Ecto neural progenitor cell (in vitro differentiated cells): ENCODE measurements at regions not wholly inside any gene's neighbourhood (a gene's known extent, or its start where the extent isn't known, plus 50 kb on each side); places are given as distances from the start of the nearest gene placed in this dataset.

Experiments used
- DNase-seq: peaks from one replicate; pipeline ENCODE4 v3.0.0-alpha.2; 2018; ENCODE audit warnings: low spot score

DNA sequence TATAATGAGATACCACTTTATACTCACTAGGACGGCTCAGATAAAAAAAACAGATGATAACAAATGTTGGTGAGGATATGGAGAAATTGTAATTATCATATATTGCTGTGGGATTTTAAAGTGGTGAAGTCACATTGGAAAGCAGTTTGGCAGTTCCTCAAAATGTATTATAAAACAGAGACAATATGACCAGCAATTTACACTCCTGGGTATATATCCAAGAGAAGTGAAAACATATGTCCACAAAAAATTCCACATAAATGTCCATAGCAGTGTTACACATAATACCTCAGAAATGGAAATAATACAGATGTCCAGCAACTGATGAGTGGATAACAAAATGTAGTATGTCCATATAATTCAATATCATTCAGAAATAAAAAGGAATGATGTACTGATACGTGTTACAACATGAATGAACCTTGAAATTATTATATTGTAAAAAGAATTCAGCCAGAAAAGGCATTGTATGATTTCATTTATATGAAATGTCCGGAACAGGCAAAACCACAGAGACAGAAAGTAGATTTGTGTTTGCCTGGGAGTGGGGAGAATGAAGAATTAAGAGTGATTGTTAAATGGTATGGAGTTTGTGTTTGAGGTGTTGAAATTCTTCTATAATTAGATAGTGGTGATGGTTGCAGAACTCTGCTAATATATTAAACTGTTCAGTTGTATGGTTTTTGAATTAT, 220.9 kb downstream of the SLC7A11 start:
- no peak for DNase-seq

DNA sequence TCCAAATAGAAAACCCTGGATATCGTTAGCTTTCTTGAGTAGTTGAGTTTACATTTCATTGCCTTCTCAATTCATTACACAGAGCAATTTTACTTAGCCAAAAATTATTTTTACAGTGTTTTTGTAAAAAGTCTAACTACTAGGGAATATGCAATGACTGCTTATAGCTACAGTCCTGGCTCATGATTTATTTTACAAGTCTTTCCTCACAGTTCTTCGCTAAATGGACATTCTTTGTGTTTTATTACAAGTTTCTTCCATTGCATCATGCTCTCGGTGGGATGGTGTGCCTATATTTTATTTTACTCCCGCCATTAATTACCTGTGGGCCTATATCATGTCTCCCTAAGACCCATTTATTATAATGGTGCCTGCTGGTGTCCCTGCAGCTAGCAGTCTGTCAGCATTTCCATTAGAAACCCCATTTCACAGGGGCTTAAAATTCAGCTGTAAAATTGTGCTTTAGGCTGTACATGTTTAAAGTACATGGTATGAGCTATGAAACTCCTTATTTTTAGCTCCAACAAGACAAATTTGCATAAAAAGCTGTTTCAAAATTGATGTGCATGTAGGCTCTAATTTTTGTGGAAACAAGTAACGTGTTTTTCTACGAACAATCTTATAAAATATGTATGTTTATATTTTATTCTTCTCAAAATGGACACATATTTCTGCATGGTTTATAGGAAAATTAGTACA, 227.4 kb downstream of the SLC7A11 start:
- DNase-seq = no peak

DNA sequence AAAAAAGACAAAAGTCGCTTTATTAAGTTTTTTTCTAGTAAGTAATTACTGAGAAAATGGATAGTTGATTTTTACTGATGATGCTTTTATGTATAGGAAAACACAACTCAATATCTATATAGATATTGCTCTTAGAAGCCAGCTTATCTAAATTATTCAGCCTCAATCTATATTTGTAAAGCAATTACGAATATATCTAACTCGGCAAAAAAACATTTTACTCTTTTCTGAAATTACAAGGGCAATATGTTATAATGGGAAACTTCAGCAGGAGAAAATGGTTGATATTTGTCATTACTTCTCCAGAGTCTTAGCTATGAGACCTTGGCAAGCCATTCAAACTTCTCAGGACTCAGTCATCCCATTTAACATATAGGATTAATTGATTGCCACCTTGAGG, 228.5 kb downstream of the SLC7A11 start:
- no peak for DNase-seq

DNA sequence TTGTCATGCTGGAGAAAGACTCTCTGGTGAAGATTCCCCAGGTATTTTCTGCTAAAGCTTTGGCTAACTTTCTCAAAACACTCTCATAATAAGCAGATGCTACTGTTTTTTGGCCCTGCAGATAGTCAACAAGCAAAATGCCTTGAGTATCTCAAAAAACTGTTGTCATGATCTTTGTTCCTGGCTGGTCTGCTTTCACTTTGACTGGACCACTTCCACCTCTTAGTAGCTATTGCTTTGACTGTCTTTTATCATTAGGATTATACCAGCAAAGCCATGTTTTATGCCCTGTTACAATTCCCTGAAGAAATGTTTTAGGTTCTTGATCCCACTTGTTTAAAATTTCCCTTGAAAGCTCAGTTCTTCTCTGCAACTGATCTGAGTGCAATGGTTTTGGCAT, 231.5 kb downstream of the SLC7A11 start:
- DNase-seq = no peak

DNA sequence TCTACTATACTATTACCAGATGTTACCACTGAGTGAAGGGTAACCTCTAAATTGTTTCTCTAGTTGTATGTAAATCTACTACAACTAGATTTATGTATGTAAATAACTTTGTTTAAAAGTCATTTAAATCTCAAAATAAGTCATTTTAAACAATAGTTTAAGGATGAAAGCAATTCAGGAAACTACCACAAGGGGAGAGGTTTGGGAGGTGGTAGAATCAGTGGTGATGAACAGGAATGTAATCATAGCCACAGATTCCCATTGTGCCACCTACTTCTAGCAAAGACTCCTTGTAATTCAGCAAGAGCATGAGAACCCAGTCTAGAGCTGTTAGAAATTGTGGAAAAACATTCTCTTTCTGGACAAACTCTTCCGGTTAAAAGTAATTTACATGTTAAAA, 234.6 kb downstream of the SLC7A11 start:
- DNase-seq = no peak

DNA sequence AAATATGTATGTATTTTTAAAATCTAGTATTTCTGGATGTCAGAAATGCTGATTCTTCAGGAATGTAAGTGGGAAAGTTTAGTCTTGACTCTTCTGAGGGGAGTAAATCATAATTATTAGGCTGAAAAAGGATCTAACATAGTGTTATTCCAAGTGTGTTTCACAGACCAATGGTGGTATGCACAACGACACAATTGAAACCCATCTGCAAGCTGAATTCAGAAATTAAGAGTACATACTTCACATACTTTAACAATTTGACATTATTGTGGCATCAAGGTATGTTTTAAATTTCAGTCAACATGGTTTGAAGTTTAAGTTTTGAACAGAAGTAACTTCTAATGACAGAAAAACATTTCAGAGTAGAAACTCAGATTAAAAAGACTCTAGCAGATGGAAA, 236.7 kb downstream of the SLC7A11 start:
- no peak for DNase-seq

DNA sequence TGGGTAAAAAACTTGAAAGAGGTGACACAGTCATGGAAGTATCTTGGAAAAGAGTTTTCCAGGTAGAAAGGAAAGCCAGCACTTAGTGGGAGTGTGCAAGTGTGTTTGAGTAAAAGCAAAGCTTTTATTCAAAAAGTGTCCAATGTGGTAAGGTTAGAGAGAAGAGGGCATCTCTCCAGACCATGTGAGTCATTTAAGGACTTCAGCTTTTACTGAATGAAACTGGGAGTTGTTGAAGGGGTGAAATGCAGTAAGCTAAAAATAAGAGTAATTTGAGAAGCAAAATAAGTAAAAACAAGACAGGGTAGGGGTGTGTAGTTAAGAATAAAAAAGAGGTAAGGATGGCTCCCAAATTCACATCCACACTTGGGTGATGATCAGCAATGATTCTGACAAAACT, 238.9 kb downstream of the SLC7A11 start:
- DNase-seq = no peak

DNA sequence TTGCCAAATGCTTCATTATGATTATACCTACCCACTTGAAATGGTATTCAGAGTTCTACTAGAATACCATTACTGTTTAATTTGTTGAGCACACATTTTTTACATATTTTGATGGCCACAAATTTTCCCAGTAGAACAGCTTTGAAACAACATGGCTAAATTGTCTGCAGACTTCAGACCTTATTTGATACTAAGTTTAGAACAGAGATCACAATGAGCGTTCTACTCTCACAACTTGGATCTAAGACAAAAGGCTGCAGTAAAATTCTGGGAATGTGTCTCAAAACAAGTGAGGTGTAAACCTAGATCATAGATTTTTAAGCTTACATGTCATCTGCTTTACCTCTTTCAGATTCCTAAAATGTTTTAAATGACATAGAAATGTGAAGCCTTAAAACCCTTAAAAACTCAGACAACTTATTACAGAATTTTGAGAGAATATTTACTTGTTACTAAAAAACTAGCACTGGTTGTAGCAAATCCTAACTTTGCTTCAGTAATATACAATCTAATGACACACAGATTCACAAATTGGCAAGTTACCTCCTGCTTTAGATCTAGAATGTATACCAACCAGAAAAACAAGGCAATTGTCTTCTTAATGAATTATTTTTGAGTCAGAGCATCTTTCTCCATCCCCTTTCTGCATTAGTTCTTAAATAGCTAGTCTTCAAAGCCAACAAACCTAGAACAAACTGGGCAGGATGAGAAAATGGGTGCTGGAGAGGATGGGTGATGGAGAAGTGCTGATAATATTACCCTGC, 243.3 kb downstream of the SLC7A11 start:
- no peak for DNase-seq

DNA sequence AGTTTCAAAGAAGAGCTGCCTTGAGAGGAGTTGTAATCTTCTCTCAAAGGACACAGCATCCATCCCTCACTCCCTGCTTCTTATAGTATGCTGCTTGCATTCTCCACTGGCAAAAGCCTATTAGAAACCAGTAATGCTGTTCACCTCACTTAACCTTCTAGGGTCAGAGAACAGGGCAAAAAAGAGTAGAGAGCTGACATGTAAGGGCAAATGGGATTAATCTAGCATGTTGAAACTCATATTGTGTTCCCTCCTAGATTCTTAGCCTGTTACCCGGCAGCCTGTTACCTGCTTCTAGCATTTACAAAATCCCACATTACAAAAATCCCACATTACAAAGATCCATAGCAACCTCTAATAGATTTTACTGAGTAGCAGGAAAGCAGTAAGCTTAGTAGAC, 244.7 kb downstream of the SLC7A11 start:
- no peak for DNase-seq

DNA sequence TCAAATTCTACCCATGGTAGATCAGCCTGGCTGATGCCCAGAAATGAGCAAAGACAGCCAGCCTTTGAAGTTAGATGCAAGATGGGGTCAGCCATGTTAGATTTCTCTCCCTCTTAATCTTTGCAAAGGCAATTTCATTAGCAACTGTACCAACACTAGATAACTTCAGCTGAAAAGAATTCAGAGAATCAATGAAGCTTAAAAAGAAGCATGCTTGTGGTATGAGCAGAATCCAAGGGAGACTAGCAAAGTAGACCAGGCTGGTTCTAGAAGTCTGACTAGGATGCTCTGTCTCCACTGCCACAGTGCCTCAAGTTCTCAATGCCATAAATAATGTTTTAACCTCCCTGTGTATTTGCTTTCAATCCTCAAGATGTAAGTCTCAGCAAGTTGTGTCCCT, 247.3 kb downstream of the SLC7A11 start:
- no peak for DNase-seq

DNA sequence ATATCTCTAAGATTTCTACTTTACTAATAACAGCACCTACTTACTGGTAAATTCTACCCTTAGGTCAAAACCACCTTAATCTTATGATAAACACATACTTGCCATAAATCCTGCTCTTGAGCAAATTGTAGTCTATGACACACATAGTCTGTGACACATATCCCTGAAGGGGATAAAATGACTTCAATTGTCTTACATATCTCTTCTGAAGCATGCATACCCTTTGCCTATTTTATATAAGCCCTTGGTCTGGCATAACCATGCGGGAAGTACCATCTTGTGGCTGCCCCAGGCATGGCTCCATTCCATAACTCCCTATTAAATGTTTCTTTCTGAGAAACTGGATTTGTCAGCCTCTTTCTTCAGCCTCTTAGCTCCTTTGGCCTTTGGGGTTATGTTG, 248.9 kb downstream of the SLC7A11 start:
- DNase-seq = no peak

DNA sequence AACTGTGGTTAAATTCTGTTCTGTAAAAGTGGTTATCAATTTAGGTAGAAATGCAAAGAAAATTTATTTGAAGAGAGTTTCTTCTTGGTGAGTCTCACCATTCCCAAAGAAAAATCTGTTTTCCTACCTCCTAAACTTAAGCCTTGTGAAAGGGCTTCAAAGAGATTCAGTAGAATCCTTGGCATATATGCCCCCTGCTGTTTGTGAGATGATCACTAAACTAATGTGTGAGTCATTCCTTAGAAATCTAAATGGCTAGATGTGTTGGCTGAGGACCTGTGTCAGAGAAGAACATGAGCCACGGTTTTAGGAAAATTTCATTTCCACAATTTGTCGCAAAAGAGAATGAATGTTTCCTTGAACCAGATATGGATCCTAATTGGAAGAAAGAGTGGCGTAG, 260.9 kb downstream of the SLC7A11 start:
- no peak for DNase-seq

DNA sequence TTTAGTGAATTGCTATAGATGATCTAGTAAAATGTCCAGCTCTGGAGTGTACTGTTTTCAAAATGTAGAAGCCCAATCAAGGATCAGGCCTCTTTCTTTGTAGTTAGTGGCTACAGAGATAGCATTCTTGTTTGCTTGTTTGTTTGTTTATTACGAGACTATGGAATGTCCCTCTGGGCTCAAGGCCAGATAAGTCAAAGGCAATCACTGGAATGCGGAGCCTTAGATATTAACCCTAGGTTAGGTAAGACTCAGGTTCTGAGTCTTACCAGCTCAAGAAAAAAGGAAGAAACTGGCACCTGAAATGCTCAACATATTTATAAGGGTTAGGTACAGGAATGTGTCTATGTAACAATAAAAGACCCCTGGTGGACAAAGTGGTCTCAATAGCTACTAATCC, 261.5 kb downstream of the SLC7A11 start:
- no peak for DNase-seq

DNA sequence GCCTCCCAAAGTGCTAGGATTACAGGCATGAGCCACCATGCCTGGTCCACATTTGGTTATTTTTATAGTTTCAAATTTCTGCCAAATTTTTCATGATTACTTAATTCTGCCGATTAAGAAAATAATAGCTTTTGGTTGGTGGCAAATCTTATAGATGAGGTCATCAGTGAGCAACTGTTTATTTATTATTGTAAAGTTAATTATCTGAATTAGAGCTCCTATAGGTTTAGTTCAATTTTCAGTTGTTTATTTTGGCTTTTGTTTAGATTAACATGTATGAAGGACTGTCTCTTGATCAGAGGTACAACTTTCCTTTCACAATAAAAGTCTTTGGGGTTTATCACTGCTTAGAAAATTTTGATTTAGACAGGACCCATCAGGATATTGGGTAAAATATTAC, 262.2 kb downstream of the SLC7A11 start:
- no peak for DNase-seq

DNA sequence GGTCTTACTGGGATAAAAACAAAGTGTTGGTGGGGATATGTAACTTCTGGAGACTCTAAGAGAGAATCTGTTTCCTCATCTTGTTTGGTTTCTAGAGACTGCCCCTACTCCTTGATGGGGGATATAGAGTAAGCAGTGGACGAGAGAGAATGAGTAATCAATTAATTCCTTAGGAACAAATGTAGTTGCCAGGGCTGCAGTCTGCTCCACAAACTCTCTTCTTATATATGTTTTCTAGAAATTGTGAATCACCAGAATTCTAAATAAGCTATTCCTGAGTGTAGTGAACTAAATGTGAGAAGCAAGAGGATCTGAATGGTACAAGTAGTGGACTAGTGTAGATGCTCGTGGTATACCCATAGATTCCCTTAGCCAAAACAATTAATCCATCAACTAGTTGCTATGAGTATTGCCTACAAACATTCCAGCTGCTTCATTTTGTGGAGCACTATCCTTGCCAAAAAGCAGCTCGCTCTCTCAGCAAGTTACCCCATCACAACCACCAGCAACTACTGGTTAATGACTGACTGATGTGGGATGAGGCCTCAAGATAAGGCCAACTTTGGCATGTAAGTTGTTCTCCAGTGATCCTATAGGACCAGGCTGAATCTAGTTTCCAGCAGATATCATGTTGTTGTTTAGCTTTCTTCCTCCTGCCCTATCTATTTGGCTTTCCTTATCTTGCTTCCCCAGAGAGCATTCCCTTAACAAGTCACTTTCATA, 273.0 kb downstream of the SLC7A11 start:
- no peak for DNase-seq

DNA sequence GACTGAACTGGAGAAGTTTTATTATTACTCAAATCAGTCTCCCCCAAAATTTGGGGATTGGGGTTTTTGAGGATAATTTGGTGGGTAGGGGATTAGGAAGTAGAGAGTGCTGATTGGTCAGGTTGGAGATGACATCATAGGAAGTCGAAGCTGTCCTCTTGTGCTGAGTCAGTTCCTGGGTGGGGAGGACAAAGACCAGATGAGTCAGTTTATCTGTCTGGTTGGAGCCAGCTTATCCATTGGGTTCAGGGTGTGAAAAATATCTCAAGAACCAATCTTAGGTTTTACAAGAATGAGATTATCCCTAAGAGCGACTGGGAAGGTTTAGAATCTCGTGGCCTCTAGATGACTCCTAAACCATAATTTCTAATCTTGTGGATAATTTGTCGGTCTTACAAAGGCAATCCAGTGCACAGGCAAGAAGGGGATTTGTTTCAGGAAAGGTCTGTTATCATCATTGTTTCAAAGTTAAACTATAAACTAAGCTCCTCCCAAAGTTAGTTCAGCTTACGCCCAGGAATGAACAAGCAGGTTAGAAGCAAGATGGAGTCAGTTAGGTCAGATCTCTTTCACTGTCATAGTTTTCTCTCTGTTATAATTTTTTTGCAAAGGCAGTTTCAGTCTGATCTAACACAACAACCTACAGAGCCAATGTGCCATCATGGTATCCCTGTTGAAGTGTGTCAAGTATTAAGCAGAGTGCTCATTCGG, 274.5 kb downstream of the SLC7A11 start:
- no peak for DNase-seq

DNA sequence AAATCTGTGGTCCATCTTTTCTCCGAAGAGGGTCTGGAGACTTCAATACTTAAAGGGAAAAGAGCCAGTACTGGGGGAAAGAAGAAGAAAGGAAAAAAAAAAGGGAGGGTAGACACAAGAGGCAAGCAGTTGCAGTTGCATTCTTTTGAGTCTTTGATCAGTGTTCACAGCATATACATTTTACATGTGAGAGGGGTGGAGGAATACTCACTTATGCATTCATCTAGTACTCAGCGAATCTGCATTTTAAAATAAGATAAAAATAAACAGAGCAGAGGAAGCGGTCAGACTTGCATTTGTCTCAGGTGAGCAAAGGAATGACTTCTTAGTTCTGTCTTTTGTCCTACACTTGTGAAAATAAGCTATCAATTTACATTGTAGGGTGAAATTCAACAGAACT, 275.6 kb downstream of the SLC7A11 start:
- no peak for DNase-seq

DNA sequence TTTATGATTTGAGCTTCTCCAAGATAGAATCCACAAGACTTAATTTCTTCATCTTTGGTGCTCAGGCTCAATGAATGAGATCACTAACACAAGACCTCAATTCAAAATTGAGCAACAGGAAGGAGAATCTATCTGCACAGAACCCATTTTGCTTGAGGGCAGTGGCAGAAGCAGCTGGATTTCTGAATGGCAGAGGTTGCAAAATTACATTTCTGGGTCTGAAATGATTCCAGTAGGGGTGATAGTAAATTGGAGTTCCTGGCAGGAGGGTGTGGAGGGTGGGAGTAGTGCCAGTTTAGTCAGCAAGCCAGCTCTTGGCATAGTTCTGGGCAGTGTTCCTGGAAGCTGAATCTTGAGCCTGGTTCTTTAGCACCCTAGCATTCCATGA, 281.1 kb downstream of the SLC7A11 start:
- no peak for DNase-seq

DNA sequence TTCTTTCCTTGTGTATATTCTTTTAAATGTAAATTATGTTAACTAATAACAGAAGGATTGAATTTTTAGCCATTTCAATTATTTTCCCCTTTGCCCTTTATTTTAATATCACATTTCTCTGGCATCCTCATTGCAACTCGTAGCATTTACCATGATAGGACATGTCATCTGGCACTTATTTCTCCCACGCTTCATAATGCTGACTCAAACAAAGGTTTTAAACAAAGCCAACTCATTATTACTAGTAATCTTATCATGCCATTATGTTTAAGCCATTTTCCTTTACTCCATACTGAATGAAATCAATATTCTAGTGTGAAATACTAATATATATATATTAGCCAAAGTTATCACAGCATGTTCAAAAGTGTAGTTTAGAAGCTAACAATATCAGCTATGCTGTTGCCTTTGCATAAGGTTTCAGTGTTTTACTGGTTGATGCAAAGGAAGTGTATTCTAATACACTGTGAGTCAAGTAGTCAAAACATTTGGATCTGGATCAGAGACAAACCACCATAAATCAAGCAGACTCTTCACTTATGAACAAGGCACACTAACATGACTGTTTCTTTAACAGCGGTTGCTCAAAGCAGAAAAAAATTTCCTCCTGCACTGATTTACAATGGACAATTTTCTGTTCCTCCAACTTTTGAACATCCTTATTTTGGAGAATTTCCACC, 281.6 kb downstream of the SLC7A11 start:
- no peak for DNase-seq

DNA sequence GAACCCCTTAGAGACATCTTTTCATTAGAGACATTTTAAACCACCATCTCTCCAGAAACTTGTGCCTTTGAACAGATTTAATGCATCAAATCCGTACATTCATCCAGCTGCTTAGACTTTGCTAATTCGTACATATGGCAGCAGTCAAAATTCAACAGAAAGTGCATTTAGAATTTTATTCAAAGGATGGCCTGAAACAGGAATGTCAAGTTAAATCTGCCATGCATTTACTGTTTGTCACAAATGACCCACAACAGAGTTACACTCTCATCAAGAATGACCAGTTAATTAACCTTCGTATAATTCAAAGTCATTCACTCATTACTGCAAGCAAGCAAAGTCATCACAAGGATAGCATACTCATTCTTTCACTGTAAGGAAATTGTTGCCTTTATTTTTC, 284.3 kb downstream of the SLC7A11 start:
- DNase-seq = no peak

DNA sequence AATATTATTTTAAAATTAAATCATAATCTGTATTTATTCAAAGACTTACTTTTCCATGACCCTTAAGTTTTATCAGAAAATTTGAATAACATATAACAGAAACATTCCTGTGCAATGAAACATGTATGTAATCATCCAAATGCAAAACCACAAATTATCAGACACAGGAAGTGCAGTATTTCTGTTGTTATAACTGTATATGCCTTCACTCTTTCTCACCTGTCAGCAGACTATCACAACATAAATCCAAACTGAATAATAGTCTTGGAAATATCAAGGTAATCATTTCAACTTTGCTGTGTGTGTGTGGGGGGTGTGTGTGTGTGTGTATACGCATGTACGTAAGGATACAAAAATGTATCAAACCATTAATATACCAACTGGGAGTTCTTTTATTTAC, 285.9 kb downstream of the SLC7A11 start:
- DNase-seq = no peak
